WI38 (cell line): ENCODE measurements at regions not wholly inside any gene's neighbourhood (a gene's known extent, or its start where the extent isn't known, plus 50 kb on each side); places are given as distances from the start of the nearest gene placed in this dataset.

Source experiments
- H3K4me3 ChIP-seq: 2 replicates; pipeline ENCODE4 v1.5.1; 2011; ENCODE audit warnings: low read depth, mild to moderate bottlenecking, control low read depth, low read length
- CTCF ChIP-seq: IDR thresholded peaks from 2 replicates; pipeline ENCODE4 v1.5.1; 2012; ENCODE audit warnings: low read depth, mild to moderate bottlenecking, control low read depth, low read length

GRCh38 chr1:239886266-239886665 is 205.4 kb upstream of the FMN2 start:
- TF ChIP-seq CTCF, result no peak
- no peak overlapping the region for H3K4me3 ChIP-seq

- no peak for TF ChIP-seq CTCF
- no peak overlapping the region for H3K4me3 ChIP-seq
Observed at GRCh38 chr1:239888639-239889038, 203.0 kb upstream of the FMN2 start.

GRCh38 chr1:239891621-239892358 is 199.9 kb upstream of the FMN2 start:
- no peak for TF ChIP-seq CTCF
- no peak overlapping the region for H3K4me3 ChIP-seq

- no peak for TF ChIP-seq CTCF
- no peak overlapping the region for H3K4me3 ChIP-seq
Observed at GRCh38 chr1:239892602-239893001, 199.1 kb upstream of the FMN2 start.

- no peak for TF ChIP-seq CTCF
- no peak overlapping the region for H3K4me3 ChIP-seq
Observed at GRCh38 chr1:239893127-239893731, 198.5 kb upstream of the FMN2 start.

GRCh38 chr1:239896569-239896968 is 195.1 kb upstream of the FMN2 start:
- H3K4me3 ChIP-seq, result no peak overlapping the region
- TF ChIP-seq CTCF, result no peak

- no peak for TF ChIP-seq CTCF
- H3K4me3 ChIP-seq, result no peak overlapping the region
Observed at GRCh38 chr1:239896980-239897379, 194.7 kb upstream of the FMN2 start.
